MM.1S (cell line): ENCODE measurements at regions not wholly inside any gene's neighbourhood (a gene's known extent, or its start where the extent isn't known, plus 50 kb on each side); places are given as distances from the start of the nearest gene placed in this dataset.

Source experiments
- EZH2 ChIP-seq: fragments of 300-600 bp; sonication (generic); optimal IDR thresholded peaks from 2 replicates; pipeline ENCODE3; 2017; ENCODE audit warnings: low read depth, mild to moderate bottlenecking, antibody characterized with exemption, low read length, mixed read lengths
- EZH2phosphoT487 ChIP-seq: fragments of 300-600 bp; sonication (generic); IDR thresholded peaks from 2 replicates; pipeline ENCODE4 v1.6.1; 2018; ENCODE audit warnings: antibody characterized with exemption, low read length
- TF ChIP-seq, protein P1 (sequence below): fragments of 300-600 bp; sonication (generic); IDR thresholded peaks from 2 replicates; pipeline ENCODE4 v1.5.1; 2016; ENCODE audit warnings: antibody characterized with exemption, low read length, mixed read lengths

DNA sequence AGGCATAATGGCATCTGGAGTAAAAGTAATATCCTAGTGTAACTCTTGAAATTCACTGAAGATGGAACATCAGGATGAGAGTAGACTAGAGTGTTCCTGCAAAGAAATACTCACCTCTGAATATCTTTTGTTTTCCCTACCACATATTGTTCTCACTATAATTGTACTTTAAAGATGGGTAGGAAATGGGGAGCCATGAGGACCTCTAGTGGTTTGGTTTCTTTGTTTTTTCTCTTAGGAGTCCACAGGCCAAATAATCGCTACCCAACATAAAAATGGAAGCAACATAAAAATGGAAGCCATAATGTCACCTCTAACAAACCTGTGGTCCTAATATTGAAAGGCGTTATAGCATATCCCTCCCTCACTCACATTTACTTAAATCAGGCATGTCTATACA lies 2375.8 kb downstream of the MAT2B start:
- TF ChIP-seq, protein P1, sequence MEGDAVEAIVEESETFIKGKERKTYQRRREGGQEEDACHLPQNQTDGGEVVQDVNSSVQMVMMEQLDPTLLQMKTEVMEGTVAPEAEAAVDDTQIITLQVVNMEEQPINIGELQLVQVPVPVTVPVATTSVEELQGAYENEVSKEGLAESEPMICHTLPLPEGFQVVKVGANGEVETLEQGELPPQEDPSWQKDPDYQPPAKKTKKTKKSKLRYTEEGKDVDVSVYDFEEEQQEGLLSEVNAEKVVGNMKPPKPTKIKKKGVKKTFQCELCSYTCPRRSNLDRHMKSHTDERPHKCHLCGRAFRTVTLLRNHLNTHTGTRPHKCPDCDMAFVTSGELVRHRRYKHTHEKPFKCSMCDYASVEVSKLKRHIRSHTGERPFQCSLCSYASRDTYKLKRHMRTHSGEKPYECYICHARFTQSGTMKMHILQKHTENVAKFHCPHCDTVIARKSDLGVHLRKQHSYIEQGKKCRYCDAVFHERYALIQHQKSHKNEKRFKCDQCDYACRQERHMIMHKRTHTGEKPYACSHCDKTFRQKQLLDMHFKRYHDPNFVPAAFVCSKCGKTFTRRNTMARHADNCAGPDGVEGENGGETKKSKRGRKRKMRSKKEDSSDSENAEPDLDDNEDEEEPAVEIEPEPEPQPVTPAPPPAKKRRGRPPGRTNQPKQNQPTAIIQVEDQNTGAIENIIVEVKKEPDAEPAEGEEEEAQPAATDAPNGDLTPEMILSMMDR: peak; percentile 15; the same call in 1 of the 2 replicates
- TF ChIP-seq EZH2 (no peak), EZH2phosphoT487 (no peak)
